Adrenal gland (tissue), 9 donors: ENCODE measurements at regions not wholly inside any gene's neighbourhood (a gene's known extent, or its start where the extent isn't known, plus 50 kb on each side); places are given as distances from the start of the nearest gene placed in this dataset.

Experiments used
- DNase-seq, 7 donors: peaks; one replicate each; pipeline ENCODE4 v3.0.0-alpha.2; 2019 to 2020
- H3K27ac ChIP-seq, 5 donors: fragments of 200-600 bp; sonication (generic) in 4 of 5; 1 replicate in 3 of 5; 2 replicates in 2 of 5; pipeline versions ENCODE4 v1.5.1 to v1.8.0; 2016 to 2020; ENCODE audit warnings: mild to moderate bottlenecking in 1 of 5
- H3K27me3 ChIP-seq: fragments of 200-600 bp; 2 replicates; pipeline ENCODE4 v1.8.0; 2021
- H3K36me3 ChIP-seq, 2 donors: fragments of 200-600 bp; replicated peaks in 1 of 2; 1 replicate in 1 of 2; 2 replicates in 1 of 2; pipeline versions ENCODE4 v1.5.1 to v1.8.0; 2018 to 2022
- H3K4me1 ChIP-seq, 2 donors: fragments of 200-600 bp; replicated peaks in 1 of 2; 1 replicate in 1 of 2; 2 replicates in 1 of 2; pipeline versions ENCODE4 v1.5.1 to v1.8.0; 2018 to 2021
- H3K4me3 ChIP-seq, 4 donors: fragments of 200-600 bp; sonication (generic) in 3 of 4; one replicate each; pipeline ENCODE4 v1.5.1; 2016 to 2018
- H3K9me3 ChIP-seq, 3 donors: fragments of 200-600 bp; sonication (generic) in 1 of 3; replicated peaks in 1 of 3; 1 replicate in 2 of 3; 2 replicates in 1 of 3; pipeline versions ENCODE4 v1.5.1 to v1.8.0; 2016 to 2021
- CTCF ChIP-seq, 6 experiments: fragments of 450-650 bp in 4 of 6; fragments of 200-600 bp in 2 of 6; sonication (generic) in 1 of 6; IDR thresholded peaks; 1 replicate in 5 of 6; 2 replicates in 1 of 6; pipeline versions ENCODE4 v1.5.1 to v1.8.0; 2016 to 2021; ENCODE audit warnings: antibody characterized with exemption in 6 of 6, mild to moderate bottlenecking in 2 of 6, moderate library complexity in 1 of 6
- POLR2A ChIP-seq, 2 donors: fragments of 450-650 bp; IDR thresholded peaks; one replicate each; pipeline ENCODE4 v1.6.1; 2017; ENCODE audit warnings: antibody characterized with exemption in 2 of 2, mild to moderate bottlenecking in 2 of 2, moderate library complexity in 1 of 2
- WGBS, 4 donors: extraction: QIAGEN DNeasy Blood & Tissue Kit in 2 of 4; methylation state at CpG; one replicate each; pipeline versions ENCODE4 v1.1.5 to v1.1.7; 2013 to 2017; 5-methylcytosine and 5-hydroxymethylcytosine counted together
- intact Hi-C, 2 donors: fragments of 100-400 bp; cut with DNase I; formaldehyde crosslinking; loops; one replicate each; pipeline versions ENCODE4 v1.14.1 to v1.15.0; 2022 to 2023
- donor health status: healthy with polysubstance abuse.
- donor health status: Bipolar disorder and iron deficiency.
- donor health status: DM: yes; HTN: yes; CAD: no.
- donor health status: DM: no; HTN: no; CAD: no.
- donor health status: DM: no; HTN: no; CAD: no.

GRCh38 chr18:40233931-40234616 lies 1721.0 kb upstream of the PIK3C3 start:
- Histone ChIP-seq H3K36me3 (no peaks in the 10 kb centered on the region), H3K4me3 (no peak overlapping the region), H3K4me1 (no peaks in the 10 kb centered on the region), H3K27ac (no peak overlapping the region), H3K9me3 (no peaks in the 10 kb centered on the region), H3K27me3 (no peaks in the 10 kb centered on the region)
- no peak for DNase-seq
- intact Hi-C loops, result no loop called here
- TF ChIP-seq CTCF (IDR thresholded peaks at IDR 0.05), result no peak
- TF ChIP-seq POLR2A (IDR thresholded peaks at IDR 0.05), result no peak

GRCh38 chr18:40222776-40223175 lies 1732.3 kb upstream of the PIK3C3 start:
- Histone ChIP-seq H3K4me3 (no peak overlapping the region), H3K27ac (no peak overlapping the region), H3K9me3 (no peaks in the 10 kb centered on the region), H3K36me3 (no peaks in the 10 kb centered on the region), H3K4me1 (no peaks in the 10 kb centered on the region), H3K27me3 (no peaks in the 10 kb centered on the region)
- intact Hi-C loops, result no loop called here
- no peak for DNase-seq
- 44 to 79% (median 55%) methylated on average over 1 of the region's 1 CpG for WGBS, 4 donors
- TF ChIP-seq POLR2A (IDR thresholded peaks at IDR 0.05), result no peak
- TF ChIP-seq CTCF (IDR thresholded peaks at IDR 0.05), result no peak

- Histone ChIP-seq H3K27ac (no peak overlapping the region), H3K4me1 (no peaks in the 10 kb centered on the region), H3K36me3 (no peaks in the 10 kb centered on the region), H3K9me3 (no peaks in the 10 kb centered on the region), H3K27me3 (no peaks in the 10 kb centered on the region), H3K4me3 (no peak overlapping the region)
- intact Hi-C loops, result no loop called here
- 31 to 34% (median 34%) methylated on average over 1 of the region's 1 CpG for WGBS, 4 donors
- no peak for DNase-seq
- TF ChIP-seq CTCF (IDR thresholded peaks at IDR 0.05) (no peak), POLR2A (IDR thresholded peaks at IDR 0.05) (no peak)
Measured at GRCh38 chr18:40216856-40217255, 1738.2 kb upstream of the PIK3C3 start.

- H3K36me3 ChIP-seq, result no peaks in the 10 kb centered on the region
- no peak for DNase-seq
- no peak overlapping the region for H3K27ac ChIP-seq
- intact Hi-C loops, result no loop called here
- no peak overlapping the region for H3K4me3 ChIP-seq
- H3K4me1 ChIP-seq, result no peaks in the 10 kb centered on the region
- H3K27me3 ChIP-seq, result no peaks in the 10 kb centered on the region
- 58 to 80% (median 77%) methylated on average over 4 of the region's 4 CpGs for WGBS, 4 donors
- no peaks in the 10 kb centered on the region for H3K9me3 ChIP-seq
- TF ChIP-seq POLR2A (IDR thresholded peaks at IDR 0.05), result no peak
- TF ChIP-seq CTCF (IDR thresholded peaks at IDR 0.05), result no peak
Measured at GRCh38 chr18:40215979-40216378, 1739.1 kb upstream of the PIK3C3 start.
